ENCODE measurements at regions not wholly inside any gene's neighbourhood (a gene's known extent, or its start where the extent isn't known, plus 50 kb on each side); places are given as distances from the start of the nearest gene placed in this dataset.

DNA sequence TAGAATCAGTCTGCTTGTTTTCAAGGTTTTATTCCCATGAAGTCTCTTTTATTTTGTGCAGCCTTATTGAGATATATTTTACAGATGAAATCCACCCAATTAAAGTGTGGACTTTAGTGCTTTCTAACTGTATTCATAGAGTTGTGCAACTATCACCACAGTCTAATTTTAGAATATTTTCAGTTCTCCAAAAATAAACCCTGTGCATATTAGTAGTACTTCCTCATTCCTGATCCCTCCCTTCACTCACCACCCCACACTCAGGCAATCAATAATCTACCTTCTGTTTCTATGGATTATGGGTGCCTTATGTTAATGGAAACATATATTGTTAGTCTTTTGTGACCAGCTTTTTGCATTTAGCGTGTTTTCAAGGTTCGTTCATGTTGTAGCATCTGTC, 185.7 kb upstream of the TMEM72 start:
- intact Hi-C loops (cut with DNase I): no loop called here
- no peak overlapping the region for H3K4me3 ChIP-seq (replicated peaks in 1 of 3)
- H3K9me3 ChIP-seq: no peaks in the 10 kb centered on the region
- H3K27ac ChIP-seq: no peak overlapping the region
- TF ChIP-seq POLR2A (IDR thresholded peaks at IDR 0.05): no peak
- TF ChIP-seq CTCF (IDR thresholded peaks at IDR 0.05): no peak
- no peak for DNase-seq
- H3K4me1 ChIP-seq: no peaks in the 10 kb centered on the region
- no peaks in the 10 kb centered on the region for H3K36me3 ChIP-seq
- H3K27me3 ChIP-seq: no peaks in the 10 kb centered on the region
- WGBS, 2 donors: 92 to 95% methylated on average over 2 of the region's 2 CpGs

DNA sequence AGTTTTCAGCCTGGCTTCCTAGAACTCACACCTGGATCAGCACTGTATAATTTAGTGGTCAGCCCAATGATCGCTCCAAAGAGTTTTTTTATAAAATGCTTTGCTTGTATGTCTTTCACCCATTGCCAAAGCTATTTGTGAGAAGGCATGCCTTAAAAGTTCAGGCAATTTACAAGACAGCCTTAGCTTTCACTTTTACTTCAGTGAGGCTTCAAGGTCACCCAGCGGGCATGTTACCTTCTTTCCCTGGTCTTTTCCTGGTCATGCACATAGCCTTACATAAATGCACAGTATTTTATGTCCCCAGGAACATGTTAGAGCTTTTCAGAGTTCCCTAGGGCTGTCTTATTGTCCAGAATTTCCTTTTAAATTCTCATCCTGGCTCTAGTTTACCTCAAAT, 179.9 kb upstream of the TMEM72 start:
- no peak overlapping the region for H3K27ac ChIP-seq
- no peaks in the 10 kb centered on the region for H3K36me3 ChIP-seq
- no peaks in the 10 kb centered on the region for H3K27me3 ChIP-seq
- DNase-seq: no peak
- WGBS, 2 donors: 92% methylated on average over 2 of the region's 2 CpGs
- intact Hi-C loops (cut with DNase I): loop anchor here (10.0 kb wide), 1 partner anchor 124 kb away; no protein-coding TSS in a partner anchor
- H3K4me3 ChIP-seq (replicated peaks in 1 of 3): no peak overlapping the region
- no peaks in the 10 kb centered on the region for H3K4me1 ChIP-seq
- no peak for TF ChIP-seq CTCF (IDR thresholded peaks at IDR 0.05)
- no peak for TF ChIP-seq POLR2A (IDR thresholded peaks at IDR 0.05)
- no peaks in the 10 kb centered on the region for H3K9me3 ChIP-seq

GRCh38 chr10:44733501-44734488, 177.3 kb upstream of the TMEM72 start:
- WGBS, 2 donors: 57 to 82% methylated on average over 5 of the region's 5 CpGs

DNA sequence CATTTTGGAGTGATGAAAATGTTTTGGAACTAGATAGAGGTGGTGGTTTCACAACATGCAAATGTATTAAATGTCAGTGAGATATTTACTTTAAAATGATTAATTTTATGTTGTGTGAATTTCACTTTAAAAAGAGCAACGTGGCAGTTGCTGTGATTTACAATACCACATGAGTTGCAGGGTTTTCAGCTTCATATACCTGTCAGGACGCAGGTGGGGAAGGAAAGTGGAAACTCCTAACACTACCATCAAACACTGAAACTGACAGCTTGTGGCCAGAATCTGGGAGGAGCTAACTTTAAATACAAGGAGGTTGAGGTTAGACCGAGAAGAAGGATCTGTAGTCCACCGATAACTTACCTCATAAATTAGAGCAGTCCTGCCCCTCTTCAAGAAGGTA, 168.9 kb upstream of the TMEM72 start:
- intact Hi-C loops (cut with DNase I): no loop called here
- WGBS, 2 donors: 74 to 84% methylated on average over 4 of the region's 4 CpGs
- no peaks in the 10 kb centered on the region for H3K27me3 ChIP-seq

More at GRCh38 chr10:44733501-44734488, 177.3 kb upstream of the TMEM72 start:
- Histone ChIP-seq H3K4me1 (no peaks in the 10 kb centered on the region), H3K4me3 (replicated peaks in 1 of 3) (no peak overlapping the region), H3K36me3 (no peaks in the 10 kb centered on the region), H3K27ac (no peak overlapping the region), H3K27me3 (no peaks in the 10 kb centered on the region), H3K9me3 (no peaks in the 10 kb centered on the region)
- no peak for TF ChIP-seq POLR2A (IDR thresholded peaks at IDR 0.05)
- peak in 2 of 6 experiments; percentile 12 to 21 for TF ChIP-seq CTCF (IDR thresholded peaks at IDR 0.05)
- no peak for DNase-seq
- intact Hi-C loops (cut with DNase I): loop anchor here (10.0 kb wide), 1 partner anchor 121 kb away; no protein-coding TSS in a partner anchor

More for the DNA sequence above, 168.9 kb upstream of the TMEM72 start:
- no peaks in the 10 kb centered on the region for H3K9me3 ChIP-seq
- no peak for TF ChIP-seq POLR2A (IDR thresholded peaks at IDR 0.05)
- no peak for TF ChIP-seq CTCF (IDR thresholded peaks at IDR 0.05)
- H3K4me1 ChIP-seq: no peaks in the 10 kb centered on the region
- DNase-seq: no peak
- H3K27ac ChIP-seq: no peak overlapping the region
- H3K36me3 ChIP-seq: no peaks in the 10 kb centered on the region
- no peak overlapping the region for H3K4me3 ChIP-seq (replicated peaks in 1 of 3)

Data from thyroid gland (tissue), 4 donors.